H1 (cell line): ENCODE measurements at regions not wholly inside any gene's neighbourhood (a gene's known extent, or its start where the extent isn't known, plus 50 kb on each side); places are given as distances from the start of the nearest gene placed in this dataset.

Experiments
- CTCF ChIA-PET: fragments of 300-600 bp; sonication (Branson Sonifier 250); formaldehyde crosslinking; loops from one replicate; lab custom pipeline; 2021; ENCODE audit not compliant: partially characterized antibody; lab: Charles Lee
- POLR2A ChIA-PET: fragments of 300-600 bp; sonication (Branson Sonifier 250); formaldehyde crosslinking; loops from one replicate; lab custom pipeline; 2021; ENCODE audit warnings: inconsistent platforms; ENCODE audit not compliant: partially characterized antibody; lab: Charles Lee
- DNase-seq, 2 experiments: peaks; one replicate each; pipeline versions ENCODE4 v3.0.0 to v3.0.0-alpha.2; 2010 to 2022; ENCODE audit warnings: low spot score in 2 of 2, low read depth in 1 of 2, mixed read lengths in 1 of 2
- FAIRE-seq: peaks from 2 replicates; lab custom pipeline; 2011; peaks lifted over from hg19 to GRCh38; lab: Jason Lieb, UNC
- H2AFZ ChIP-seq: 2 replicates; pipeline ENCODE4 v1.8.1; 2012; ENCODE audit warnings: low read length, inconsistent platforms
- H2AK5ac ChIP-seq: 2 replicates; pipeline ENCODE4 v1.6.1; 2013; ENCODE audit warnings: low read depth, low read length
- H2BK120ac ChIP-seq: replicated peaks from 2 replicates; pipeline ENCODE3; 2013; ENCODE audit warnings: low read depth, low read length, inconsistent platforms
- H2BK12ac ChIP-seq: 2 replicates; pipeline ENCODE4 v1.6.1; 2013; ENCODE audit warnings: low read depth, low read length
- H2BK15ac ChIP-seq: 2 replicates; pipeline ENCODE4 v1.6.1; 2013; ENCODE audit warnings: low read length
- H2BK20ac ChIP-seq: 2 replicates; pipeline ENCODE4 v1.6.1; 2013; ENCODE audit warnings: low read length
- H2BK5ac ChIP-seq: 2 replicates; pipeline ENCODE4 v1.6.1; 2013; ENCODE audit warnings: low read depth, low read length
- H3K14ac ChIP-seq: 2 replicates; pipeline ENCODE4 v1.6.1; 2013; ENCODE audit warnings: inconsistent platforms; ENCODE audit not compliant: insufficient read length
- H3K18ac ChIP-seq: 2 replicates; pipeline ENCODE4 v1.6.1; 2013; ENCODE audit warnings: low read length; ENCODE audit errors: extremely low read depth
- H3K23ac ChIP-seq: 2 replicates; pipeline ENCODE4 v1.6.1; 2013; ENCODE audit warnings: inconsistent platforms; ENCODE audit not compliant: insufficient read length
- H3K23me2 ChIP-seq: 2 replicates; pipeline ENCODE4 v1.6.1; 2013; ENCODE audit warnings: low read depth, low read length
- H3K27ac ChIP-seq: 2 replicates; pipeline ENCODE4 v1.6.1; 2011; ENCODE audit warnings: low read depth, low read length, inconsistent platforms
- H3K27me3 ChIP-seq, 4 experiments: replicated peaks in 1 of 4; 1 replicate in 1 of 4; 2 replicates in 3 of 4; pipeline versions ENCODE4 v1.6.1 to v1.8.1; 2011 to 2013; ENCODE audit warnings: low read length in 3 of 4, mild to moderate bottlenecking in 3 of 4, inconsistent platforms in 2 of 4, mixed read lengths in 2 of 4, moderate library complexity in 1 of 4; ENCODE audit not compliant: control insufficient read depth in 3 of 4, insufficient read depth in 3 of 4; ENCODE audit errors: extremely low read depth in 1 of 4
- H3K36me3 ChIP-seq, 4 experiments: 2 replicates each; pipeline versions ENCODE4 v1.6.1 to v1.8.1; 2011 to 2013; ENCODE audit warnings: mild to moderate bottlenecking in 4 of 4, low read length in 3 of 4, moderate library complexity in 2 of 4, control low read depth in 1 of 4, inconsistent platforms in 1 of 4; ENCODE audit not compliant: insufficient read depth in 4 of 4, control insufficient read depth in 2 of 4
- H3K4ac ChIP-seq: replicated peaks from 2 replicates; pipeline ENCODE3; 2013; ENCODE audit warnings: low read length, low read depth, mixed read lengths, inconsistent platforms; ENCODE audit not compliant: insufficient read length
- H3K4me1 ChIP-seq, 4 experiments: replicated peaks in 1 of 4; 1 replicate in 1 of 4; 2 replicates in 3 of 4; pipeline versions ENCODE4 v1.6.1 to v1.8.1; 2011 to 2013; ENCODE audit warnings: low read length in 3 of 4, inconsistent platforms in 2 of 4, mixed read lengths in 1 of 4; ENCODE audit not compliant: insufficient read depth in 4 of 4, control insufficient read depth in 3 of 4
- H3K4me2 ChIP-seq, 2 experiments: 2 replicates each; pipeline versions ENCODE4 v1.6.1 to v1.8.1; 2011 to 2013; ENCODE audit warnings: low read depth in 2 of 2, low read length in 2 of 2, control low read depth in 1 of 2, inconsistent platforms in 1 of 2, mild to moderate bottlenecking in 1 of 2; ENCODE audit not compliant: insufficient read depth in 1 of 2
- H3K4me3 ChIP-seq, 4 experiments: fragments of 200-600, 300-600 bp in 1 of 4; sonication (generic), shearing (Covaris generic), sonication (Bioruptor Twin) in 1 of 4; 2 replicates each; pipeline versions ENCODE4 v1.5.1 to v1.8.1; 2011 to 2016; ENCODE audit warnings: low read length in 4 of 4, low read depth in 3 of 4, control low read depth in 2 of 4, inconsistent platforms in 2 of 4, mild to moderate bottlenecking in 2 of 4, mixed read lengths in 1 of 4, moderate library complexity in 1 of 4; ENCODE audit not compliant: insufficient read depth in 2 of 4; ENCODE audit errors: extremely low read depth in 1 of 4
- H3K56ac ChIP-seq: replicated peaks from 2 replicates; pipeline ENCODE3; 2013; ENCODE audit warnings: low read depth, mild to moderate bottlenecking, mixed read lengths, low read length, inconsistent platforms; ENCODE audit not compliant: insufficient read length
- H3K79me1 ChIP-seq: 2 replicates; pipeline ENCODE4 v1.6.1; 2013; ENCODE audit warnings: low read depth, low read length, control low read depth
- H3K79me2 ChIP-seq, 2 experiments: 2 replicates each; pipeline versions ENCODE4 v1.6.1 to v1.8.1; 2012 to 2013; ENCODE audit warnings: low read length in 2 of 2, mild to moderate bottlenecking in 2 of 2, inconsistent platforms in 1 of 2; ENCODE audit not compliant: insufficient read depth in 2 of 2, control insufficient read depth in 1 of 2
- H3K9ac ChIP-seq, 4 experiments: replicated peaks in 1 of 4; 1 replicate in 1 of 4; 2 replicates in 3 of 4; pipeline versions ENCODE4 v1.6.1 to v1.8.1; 2011 to 2013; ENCODE audit warnings: low read depth in 3 of 4, low read length in 3 of 4, control low read depth in 2 of 4, mild to moderate bottlenecking in 2 of 4, moderate library complexity in 2 of 4, inconsistent platforms in 1 of 4; ENCODE audit errors: extremely low read depth in 1 of 4
- H3K9me3 ChIP-seq, 2 experiments: 2 replicates each; pipeline versions ENCODE4 v1.6.1 to v1.8.1; 2012 to 2013; ENCODE audit warnings: mild to moderate bottlenecking in 2 of 2, moderate library complexity in 2 of 2, control low read depth in 1 of 2, inconsistent platforms in 1 of 2, low read depth in 1 of 2, low read length in 1 of 2, mixed read lengths in 1 of 2; ENCODE audit not compliant: insufficient read depth in 2 of 2
- H4K20me1 ChIP-seq, 2 experiments: replicated peaks in 1 of 2; 2 replicates each; pipeline versions ENCODE3 to v1.8.1; 2011 to 2013; ENCODE audit warnings: inconsistent platforms in 2 of 2, low read length in 2 of 2, mild to moderate bottlenecking in 1 of 2; ENCODE audit not compliant: insufficient read depth in 2 of 2, control insufficient read depth in 1 of 2
- H4K5ac ChIP-seq: 2 replicates; pipeline ENCODE4 v1.6.1; 2013; ENCODE audit warnings: low read length, low read depth, mixed read lengths, inconsistent platforms; ENCODE audit not compliant: insufficient read length
- H4K8ac ChIP-seq: 2 replicates; pipeline ENCODE4 v1.8.0; 2013; ENCODE audit warnings: mild to moderate bottlenecking, moderate library complexity, low read length, inconsistent platforms; ENCODE audit not compliant: insufficient read depth; ENCODE audit errors: extremely low read depth
- H4K91ac ChIP-seq: replicated peaks from 2 replicates; pipeline ENCODE3; 2013; ENCODE audit warnings: low read length, mixed read lengths, inconsistent platforms; ENCODE audit not compliant: insufficient read length
- CBX5 ChIP-seq: fragments of 300-800, 300-1000 bp; sonication (generic); IDR thresholded peaks from 2 replicates; pipeline ENCODE4 v1.7.1; 2016; ENCODE audit warnings: antibody characterized with exemption, low read length, low read depth
- CREB1 ChIP-seq: IDR thresholded peaks from 2 replicates; pipeline ENCODE4 v1.6.1; 2012; ENCODE audit warnings: inconsistent platforms
- TAF1 ChIP-seq: IDR thresholded peaks from 2 replicates; pipeline ENCODE4 v1.6.1; 2011; ENCODE audit warnings: mild to moderate bottlenecking, low read depth, low read length
- TEAD4 ChIP-seq: IDR thresholded peaks from 2 replicates; pipeline ENCODE4 v1.6.1; 2012; ENCODE audit warnings: low read depth, low read length, inconsistent platforms, mixed read lengths
- WGBS, 2 experiments: shearing (Covaris generic) in 1 of 2; methylation state at CpG; one replicate each; pipeline versions ENCODE4 v1.1.6 to v1.1.7; 2013 to 2015; ENCODE audit warnings: low lambda C conversion rate in 2 of 2, mixed read lengths in 2 of 2, inconsistent platforms in 1 of 2, low coverage in 1 of 2, missing lambda C conversion rate in 1 of 2; ENCODE audit not compliant: insufficient replicate concordance in 2 of 2, insufficient coverage in 1 of 2, insufficient read length in 1 of 2; ENCODE audit errors: extremely low coverage in 1 of 2, missing lambda C conversion rate in 1 of 2; 5-methylcytosine and 5-hydroxymethylcytosine counted together

DNA sequence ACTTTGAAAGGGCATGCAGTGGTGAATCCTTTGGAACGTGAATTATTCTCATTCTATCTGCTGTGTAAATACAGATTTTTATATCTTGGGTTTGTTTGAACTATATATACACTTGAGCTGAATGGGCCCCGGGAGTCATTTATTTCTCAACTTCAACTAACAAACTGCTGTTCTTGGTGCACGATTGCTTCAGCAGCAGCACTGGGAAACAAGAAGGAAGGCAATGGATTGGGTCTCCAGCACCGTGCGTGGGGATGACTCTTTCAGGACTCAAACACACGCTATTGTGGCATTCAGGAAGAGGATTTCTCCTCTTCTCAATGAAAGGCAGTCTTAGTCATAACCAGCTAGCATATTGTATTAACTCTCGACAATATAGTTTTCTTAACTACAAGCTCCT is 226.0 kb upstream of the NFE2L3 start:
- H3K9me3 ChIP-seq: no peaks in the 10 kb centered on the region
- H3K79me2 ChIP-seq: no peaks in the 10 kb centered on the region
- H4K20me1 ChIP-seq: no peaks in the 10 kb centered on the region
- no peak overlapping the region for H3K56ac ChIP-seq
- H3K23me2 ChIP-seq: no peaks in the 10 kb centered on the region; the same call in 1 of the 2 replicates
- no peak overlapping the region for H2BK15ac ChIP-seq
- no peak overlapping the region for H2BK20ac ChIP-seq
- H2AK5ac ChIP-seq: no peak overlapping the region
- ChIA-PET CTCF (interaction anchor here (1.2 kb wide), 1 partner anchor 164 kb away, joined by 3 read pairs; no protein-coding TSS in a partner anchor), POLR2A (no interaction called here)
- H2BK5ac ChIP-seq: no peak overlapping the region
- H3K14ac ChIP-seq: no peak overlapping the region
- no peak overlapping the region for H4K5ac ChIP-seq
- no peaks in the 10 kb centered on the region for H3K36me3 ChIP-seq
- no peaks in the 10 kb centered on the region for H3K27me3 ChIP-seq
- H2BK12ac ChIP-seq: no peak overlapping the region
- H3K18ac ChIP-seq: no peak overlapping the region
- H3K4me3 ChIP-seq: no peak overlapping the region
- FAIRE-seq: no peak
- H4K8ac ChIP-seq: no peak overlapping the region
- no peak overlapping the region for H2BK120ac ChIP-seq
- no peak overlapping the region for H4K91ac ChIP-seq
- DNase-seq: no peak
- no peak overlapping the region for H3K4ac ChIP-seq
- no peak overlapping the region for H3K27ac ChIP-seq
- peaks cover 0 to 4% (median 0%) of the 10 kb centered on the region in 4 experiments; a peak in 1 of 7 replicates for H3K4me1 ChIP-seq
- WGBS, 2 experiments: 80% methylated on average over 7 of the region's 7 CpGs; no CpG with 5 or more reads in 1 of the 2 experiments
- no peak overlapping the region for H3K4me2 ChIP-seq
- no peaks in the 10 kb centered on the region for H3K79me1 ChIP-seq
- no peak overlapping the region for H2AFZ ChIP-seq
- no peak overlapping the region for H3K9ac ChIP-seq
- H3K23ac ChIP-seq: no peak overlapping the region
- no peak for TF ChIP-seq CBX5
- TF ChIP-seq TAF1: no peak
- TF ChIP-seq CREB1: no peak
- no peak for TF ChIP-seq TEAD4
